K562 (cell line): ENCODE measurements at regions not wholly inside any gene's neighbourhood (a gene's known extent, or its start where the extent isn't known, plus 50 kb on each side); places are given as distances from the start of the nearest gene placed in this dataset.

Source experiments
- ATAC-seq: fragments of 200-7000 bp; cut with Tn5 transposase; 3 replicates; pipeline ENCODE4 v1.9.1; 2020; ENCODE audit warnings: moderate library complexity
- BruUV-seq: library from RNA; stranded (reverse); fragments of 400-500 nt; replicated peaks from 2 replicates; lab custom pipeline; 2021; lab: Mats Ljungman, UMichigan
- CTCF ChIA-PET: fragments of 300-600 bp; formaldehyde crosslinking; extraction: SDS; loops from one replicate; lab custom pipeline; 2021; ENCODE audit warnings: low intra/inter-chr PET ratio; lab: Yijun Ruan, JAX
- POLR2A ChIA-PET: fragments of 300-600, 350-650 bp; sonication (Branson Sonifier 250); formaldehyde crosslinking; extraction: SDS; loops from one replicate; lab custom pipeline; 2021; ENCODE audit warnings: antibody characterized with exemption, inconsistent platforms; lab: Yijun Ruan, JAX
- DNase-seq, 4 experiments: peaks; one replicate each; pipeline versions ENCODE4 v3.0.0 to v3.0.0-alpha.2; 2011 to 2018; ENCODE audit warnings: low spot score in 3 of 4, mixed read lengths in 3 of 4; ENCODE audit errors: extremely low read depth in 1 of 4
- FAIRE-seq: peaks from 2 replicates; lab custom pipeline; 2011; peaks lifted over from hg19 to GRCh38; lab: Jason Lieb, UNC
- H2AFZ ChIP-seq: 2 replicates; pipeline ENCODE4 v1.6.0; 2011; ENCODE audit warnings: low read depth, low read length, control low read depth, inconsistent platforms
- H3K27ac ChIP-seq: fragments of 200-600 bp; 3 replicates; pipeline ENCODE4 v1.8.0; 2011; ENCODE audit warnings: low read depth, mild to moderate bottlenecking, control low read depth, inconsistent platforms, low read length, moderate library complexity, mixed read lengths; ENCODE audit errors: extremely low read depth
- H3K27me3 ChIP-seq, 2 experiments: fragments of 300-600 bp in 1 of 2; 2 replicates in 1 of 2; 3 replicates in 1 of 2; pipeline versions ENCODE4 v1.6.0 to v1.8.0; 2011; ENCODE audit warnings: inconsistent platforms in 2 of 2, low read length in 2 of 2, mild to moderate bottlenecking in 1 of 2, mixed read lengths in 1 of 2, moderate library complexity in 1 of 2; ENCODE audit not compliant: control insufficient read depth in 2 of 2, insufficient read depth in 2 of 2
- H3K36me3 ChIP-seq: fragments of 300-600 bp; 3 replicates; pipeline ENCODE4 v1.8.0; 2011; ENCODE audit warnings: mild to moderate bottlenecking, low read length, inconsistent platforms; ENCODE audit not compliant: control insufficient read depth, insufficient read depth
- H3K4me1 ChIP-seq, 2 experiments: fragments of 200-600 bp in 1 of 2; replicated peaks in 1 of 2; 2 replicates in 1 of 2; 3 replicates in 1 of 2; pipeline versions ENCODE4 v1.5.1 to v1.8.0; 2011; ENCODE audit warnings: inconsistent platforms in 2 of 2, low read length in 2 of 2, mild to moderate bottlenecking in 1 of 2, mixed read lengths in 1 of 2, moderate library complexity in 1 of 2; ENCODE audit not compliant: control insufficient read depth in 2 of 2, insufficient read depth in 2 of 2
- H3K4me2 ChIP-seq: 2 replicates; pipeline ENCODE4 v1.6.1; 2011; ENCODE audit warnings: low read length, control low read depth, inconsistent platforms, mixed read lengths; ENCODE audit not compliant: insufficient read depth
- H3K4me3 ChIP-seq: fragments of 200-600 bp; sonication (generic), shearing (Covaris generic); 2 replicates; pipeline ENCODE4 v1.5.1; 2016; ENCODE audit warnings: control low read depth, inconsistent platforms
- H3K79me2 ChIP-seq: fragments of 200-600 bp; 3 replicates; pipeline ENCODE4 v1.8.0; 2011; ENCODE audit warnings: low read length, inconsistent platforms; ENCODE audit not compliant: control insufficient read depth, insufficient read depth
- H3K9ac ChIP-seq, 2 experiments: 2 replicates each; pipeline versions ENCODE4 v1.6.0 to v1.6.1; 2011; ENCODE audit warnings: low read depth in 2 of 2, low read length in 2 of 2, control low read depth in 1 of 2, inconsistent platforms in 1 of 2, mild to moderate bottlenecking in 1 of 2, mixed read lengths in 1 of 2; ENCODE audit not compliant: insufficient read depth in 1 of 2
- H3K9me1 ChIP-seq: one replicate; pipeline ENCODE4 v1.6.0; 2011; ENCODE audit warnings: inconsistent platforms, mild to moderate bottlenecking, low read length, moderate library complexity; ENCODE audit not compliant: control insufficient read depth, insufficient read depth
- H3K9me3 ChIP-seq: replicated peaks from 2 replicates; pipeline ENCODE4 v1.5.1; 2011; ENCODE audit warnings: low read depth, low read length, inconsistent platforms; ENCODE audit not compliant: control insufficient read depth, insufficient read depth
- H4K20me1 ChIP-seq: replicated peaks from 2 replicates; pipeline ENCODE4 v1.6.1; 2011; ENCODE audit warnings: low read length, inconsistent platforms, mixed read lengths; ENCODE audit not compliant: control insufficient read depth, insufficient read depth
- ARID1B ChIP-seq: fragments of 450-650 bp; IDR thresholded peaks from 2 replicates; pipeline ENCODE4 v1.6.1; 2016; ENCODE audit warnings: antibody characterized with exemption, mild to moderate bottlenecking, inconsistent platforms
- LEF1 ChIP-seq: fragments of 450-650 bp; IDR thresholded peaks from 2 replicates; pipeline ENCODE4 v1.6.1; 2016; ENCODE audit warnings: mild to moderate bottlenecking
- NFXL1 ChIP-seq: fragments of 450-650 bp; formaldehyde crosslinking; IDR thresholded peaks from 2 replicates; pipeline ENCODE4 v1.4.0; 2021; ENCODE audit warnings: mild to moderate bottlenecking
- SOX6 ChIP-seq: fragments of 450-650 bp; IDR thresholded peaks from 2 replicates; pipeline ENCODE4 v1.6.1; 2014; ENCODE audit warnings: mild to moderate bottlenecking
- TAF1 ChIP-seq: IDR thresholded peaks from 2 replicates; pipeline ENCODE4 v1.6.1; 2011; ENCODE audit warnings: mild to moderate bottlenecking, low read length, moderate library complexity; ENCODE audit not compliant: insufficient read depth, control insufficient read depth, severe bottlenecking; ENCODE audit errors: extremely low read depth
- TBP ChIP-seq: optimal IDR thresholded peaks from 2 replicates; pipeline ENCODE3; 2011; ENCODE audit warnings: low read depth, low read length, improper control_type of control experiment
- WGBS: fragments of 100-300 bp; shearing (Covaris generic); methylation state at CpG from one replicate; pipeline ENCODE4 v1.1.6; 2016; ENCODE audit warnings: low coverage, mixed read lengths; ENCODE audit not compliant: insufficient coverage; ENCODE audit errors: missing lambda C conversion rate; 5-methylcytosine and 5-hydroxymethylcytosine counted together
- in situ Hi-C: fragments of 300-500 bp; cut with MboI; formaldehyde crosslinking; loops from 4 replicates; pipeline ENCODE4 v1.15.0; 2018; ENCODE audit warnings: inconsistent platforms, mixed read lengths
- intact Hi-C: fragments of 100-400 bp; cut with micrococcal nuclease; formaldehyde crosslinking; loops from 2 replicates; pipeline ENCODE4 v1.14.2; 2022
- TF ChIP-seq, protein P1 (sequence below): sonication (generic); formaldehyde crosslinking; IDR thresholded peaks from 2 replicates; pipeline ENCODE4 v1.8.0; 2022; ENCODE audit warnings: mild to moderate bottlenecking, missing genetic modification reagents

DNA sequence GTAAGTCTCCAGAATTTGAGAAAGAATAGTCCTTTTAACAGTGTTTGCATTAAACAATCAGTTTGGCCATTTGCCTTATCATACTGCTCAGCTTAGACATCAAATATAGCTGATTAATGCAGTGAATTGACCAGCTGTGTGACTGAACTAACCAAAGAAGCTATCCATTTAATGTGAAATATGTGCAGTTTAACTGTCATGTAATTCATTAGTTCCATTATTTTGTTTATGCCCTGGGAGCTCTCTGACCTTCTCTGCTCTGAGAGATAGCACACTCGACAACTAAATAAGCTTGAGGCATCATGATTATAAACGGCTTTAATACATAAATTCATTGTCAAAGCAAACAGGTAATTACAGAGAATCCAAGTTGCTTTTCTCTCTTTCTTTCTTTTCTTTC lies 324.3 kb upstream of the PCDH7 start:
- H3K9ac ChIP-seq = no peak overlapping the region
- ChIA-PET CTCF (no interaction called here), POLR2A (no interaction called here)
- H2AFZ ChIP-seq = no peak overlapping the region
- 0% methylated on average over 2 of the region's 2 CpGs for WGBS
- no peaks in the 10 kb centered on the region for H3K4me1 ChIP-seq
- FAIRE-seq = no peak
- no peaks in the 10 kb centered on the region for H3K27me3 ChIP-seq
- no peak overlapping the region for H3K27ac ChIP-seq
- H3K79me2 ChIP-seq = no peaks in the 10 kb centered on the region
- H3K9me1 ChIP-seq = no peaks in the 10 kb centered on the region
- H3K9me3 ChIP-seq = no peaks in the 10 kb centered on the region; the same call in 1 of the 2 replicates
- no peak for DNase-seq
- in situ Hi-C loops = no loop called here
- TF ChIP-seq ARID1B (no peak), TAF1 (no peak), NFXL1 (CRISPR knock-in tag) (no peak), TBP (no peak), LEF1 (no peak), SOX6 (no peak)
- TF ChIP-seq, protein P1, sequence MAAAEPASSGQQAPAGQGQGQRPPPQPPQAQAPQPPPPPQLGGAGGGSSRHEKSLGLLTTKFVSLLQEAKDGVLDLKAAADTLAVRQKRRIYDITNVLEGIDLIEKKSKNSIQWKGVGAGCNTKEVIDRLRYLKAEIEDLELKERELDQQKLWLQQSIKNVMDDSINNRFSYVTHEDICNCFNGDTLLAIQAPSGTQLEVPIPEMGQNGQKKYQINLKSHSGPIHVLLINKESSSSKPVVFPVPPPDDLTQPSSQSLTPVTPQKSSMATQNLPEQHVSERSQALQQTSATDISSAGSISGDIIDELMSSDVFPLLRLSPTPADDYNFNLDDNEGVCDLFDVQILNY (CRISPR knock-in tag) = no peak
- TF ChIP-seq, all 486 proteins: peak for 0
- ATAC-seq = no peak
- BruUV-seq = no TSS peak
- Histone ChIP-seq H3K4me2 (no peak overlapping the region), H4K20me1 (no peaks in the 10 kb centered on the region), H3K36me3 (no peaks in the 10 kb centered on the region), H3K4me3 (no peak overlapping the region)
- intact Hi-C loops = no loop called here
